ENCODE measurements at regions not wholly inside any gene's neighbourhood (a gene's known extent, or its start where the extent isn't known, plus 50 kb on each side); places are given as distances from the start of the nearest gene placed in this dataset.

DNA sequence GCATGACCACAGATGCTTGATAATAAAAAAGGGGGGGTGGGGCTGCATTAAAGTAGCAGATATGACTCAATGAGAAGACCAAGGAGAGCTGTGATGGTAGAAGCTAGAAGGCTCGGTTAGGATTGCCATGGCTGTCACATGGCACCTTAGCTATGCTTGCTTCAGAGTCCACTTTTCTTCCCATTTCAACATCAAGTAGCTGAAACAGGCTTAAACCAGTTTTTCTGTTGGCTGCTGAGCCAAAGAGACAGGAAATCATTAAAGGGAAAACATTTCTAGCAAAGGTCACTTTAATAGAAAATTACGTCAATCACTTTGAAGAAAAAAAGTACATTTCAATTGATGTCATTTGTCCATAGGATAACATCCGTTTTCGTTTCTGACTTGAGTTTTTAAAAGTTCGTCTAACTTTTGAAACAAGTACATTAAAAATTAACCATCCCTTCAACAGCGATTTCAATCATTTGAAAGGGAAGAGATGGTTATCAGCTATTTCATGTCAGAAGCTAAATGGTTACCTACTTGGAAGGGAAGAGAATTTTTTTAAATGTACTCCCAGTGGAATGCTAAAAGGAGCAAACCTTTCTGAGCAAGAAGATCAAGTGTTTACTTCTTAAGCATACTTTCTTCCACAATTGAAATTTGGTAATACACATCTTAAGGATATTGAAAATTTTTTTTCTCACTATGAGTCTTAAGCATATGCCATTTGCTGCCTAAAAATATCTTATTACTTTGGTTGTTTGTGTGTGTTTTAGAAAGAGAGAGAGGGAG, 488.1 kb upstream of the PRMT6 start:
- Mint-ChIP-seq H3K9me3 (no peaks in the 10 kb centered on the region), H3K4me1 (no peaks in the 10 kb centered on the region), H3K27ac (no peak overlapping the region), H3K27me3 (ENCODE audit: low read depth, poor library complexity) (peaks cover 9% of the 10 kb centered on the region), H3K4me3 (no peak overlapping the region), H3K36me3 (ENCODE audit: low read depth) (no peaks in the 10 kb centered on the region)
- DNase-seq: no peak
- TF ChIP-seq, protein P1, sequence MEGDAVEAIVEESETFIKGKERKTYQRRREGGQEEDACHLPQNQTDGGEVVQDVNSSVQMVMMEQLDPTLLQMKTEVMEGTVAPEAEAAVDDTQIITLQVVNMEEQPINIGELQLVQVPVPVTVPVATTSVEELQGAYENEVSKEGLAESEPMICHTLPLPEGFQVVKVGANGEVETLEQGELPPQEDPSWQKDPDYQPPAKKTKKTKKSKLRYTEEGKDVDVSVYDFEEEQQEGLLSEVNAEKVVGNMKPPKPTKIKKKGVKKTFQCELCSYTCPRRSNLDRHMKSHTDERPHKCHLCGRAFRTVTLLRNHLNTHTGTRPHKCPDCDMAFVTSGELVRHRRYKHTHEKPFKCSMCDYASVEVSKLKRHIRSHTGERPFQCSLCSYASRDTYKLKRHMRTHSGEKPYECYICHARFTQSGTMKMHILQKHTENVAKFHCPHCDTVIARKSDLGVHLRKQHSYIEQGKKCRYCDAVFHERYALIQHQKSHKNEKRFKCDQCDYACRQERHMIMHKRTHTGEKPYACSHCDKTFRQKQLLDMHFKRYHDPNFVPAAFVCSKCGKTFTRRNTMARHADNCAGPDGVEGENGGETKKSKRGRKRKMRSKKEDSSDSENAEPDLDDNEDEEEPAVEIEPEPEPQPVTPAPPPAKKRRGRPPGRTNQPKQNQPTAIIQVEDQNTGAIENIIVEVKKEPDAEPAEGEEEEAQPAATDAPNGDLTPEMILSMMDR (IDR thresholded peaks at IDR 0.05): no peak

DNA sequence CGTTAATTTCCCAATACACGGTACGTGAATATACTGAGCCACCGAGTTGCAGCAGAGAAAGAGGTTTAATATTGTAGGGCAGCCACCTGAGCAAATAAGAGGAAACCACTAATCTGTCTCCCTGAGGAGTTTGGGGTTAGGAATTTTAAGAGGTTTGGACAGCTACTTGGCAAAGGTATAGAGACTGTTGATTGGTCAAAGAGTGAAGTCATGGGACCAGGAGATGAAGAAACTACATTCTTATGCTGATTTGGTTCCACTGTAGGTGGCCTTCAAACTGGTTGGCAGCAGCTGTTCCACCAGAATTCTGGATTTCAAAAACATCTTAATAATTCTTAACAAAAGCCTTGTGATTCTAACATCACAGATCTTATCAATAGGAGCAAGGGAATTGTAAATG, 485.4 kb upstream of the PRMT6 start:
- TF ChIP-seq, protein P1 (IDR thresholded peaks at IDR 0.05): no peak
- DNase-seq: no peak
- Mint-ChIP-seq H3K9me3 (no peaks in the 10 kb centered on the region), H3K27ac (no peak overlapping the region), H3K4me3 (no peak overlapping the region), H3K27me3 (ENCODE audit: low read depth, poor library complexity) (no peaks in the 10 kb centered on the region), H3K36me3 (ENCODE audit: low read depth) (no peaks in the 10 kb centered on the region), H3K4me1 (no peaks in the 10 kb centered on the region)

DNA sequence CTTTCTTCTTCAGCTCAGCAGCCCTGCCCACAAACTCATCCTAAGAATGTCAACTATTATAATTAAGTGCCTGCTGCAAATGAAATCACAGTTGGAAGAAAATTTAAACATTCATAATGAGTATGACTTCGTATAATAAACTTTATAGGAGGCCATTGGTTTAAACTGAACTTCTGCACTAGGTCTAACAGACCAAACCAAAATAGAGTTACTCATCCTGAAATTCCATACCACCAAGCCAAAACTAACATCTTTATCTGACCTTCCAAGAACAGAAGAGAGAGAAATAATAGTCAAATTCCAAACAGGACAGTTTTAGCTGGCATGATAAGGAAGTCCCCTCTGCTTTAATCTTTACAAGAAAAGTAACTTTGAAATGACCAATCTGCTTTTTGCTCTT, 472.4 kb upstream of the PRMT6 start:
- H3K9me3 Mint-ChIP-seq: peaks cover 7% of the 10 kb centered on the region
- H3K36me3 Mint-ChIP-seq (ENCODE audit: low read depth): no peaks in the 10 kb centered on the region
- H3K27me3 Mint-ChIP-seq (ENCODE audit: low read depth, poor library complexity): peaks cover 4% of the 10 kb centered on the region
- TF ChIP-seq, protein P1 (IDR thresholded peaks at IDR 0.05): no peak
- H3K4me1 Mint-ChIP-seq: no peaks in the 10 kb centered on the region
- H3K4me3 Mint-ChIP-seq: no peak overlapping the region
- DNase-seq: no peak
- no peak overlapping the region for H3K27ac Mint-ChIP-seq

DNA sequence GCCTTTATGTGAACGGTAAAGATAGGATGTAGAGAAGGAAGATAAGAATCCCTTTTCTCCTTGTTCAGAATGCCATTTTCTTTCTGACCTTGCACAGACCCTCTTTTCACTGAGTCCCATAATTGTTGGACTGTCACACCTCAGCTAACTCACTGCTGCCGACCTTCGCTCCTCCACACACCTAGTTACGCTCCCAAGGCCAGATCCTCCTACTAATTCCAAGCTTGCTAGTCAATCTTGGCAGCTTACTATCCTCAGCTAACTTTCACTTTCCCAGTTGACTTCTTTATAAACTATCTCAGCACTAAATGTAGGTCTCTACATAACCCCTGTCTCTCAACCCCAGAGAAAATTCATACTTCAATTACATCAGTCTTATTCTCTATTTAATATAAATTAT, 471.8 kb upstream of the PRMT6 start:
- TF ChIP-seq, protein P1 (IDR thresholded peaks at IDR 0.05): no peak
- peaks cover 4% of the 10 kb centered on the region for H3K27me3 Mint-ChIP-seq (ENCODE audit: low read depth, poor library complexity)
- H3K36me3 Mint-ChIP-seq (ENCODE audit: low read depth): no peaks in the 10 kb centered on the region
- H3K9me3 Mint-ChIP-seq: peaks cover 7% of the 10 kb centered on the region
- DNase-seq: no peak
- H3K4me3 Mint-ChIP-seq: no peak overlapping the region
- H3K27ac Mint-ChIP-seq: peak overlapping the region; percentile 16
- H3K4me1 Mint-ChIP-seq: no peaks in the 10 kb centered on the region

DNA sequence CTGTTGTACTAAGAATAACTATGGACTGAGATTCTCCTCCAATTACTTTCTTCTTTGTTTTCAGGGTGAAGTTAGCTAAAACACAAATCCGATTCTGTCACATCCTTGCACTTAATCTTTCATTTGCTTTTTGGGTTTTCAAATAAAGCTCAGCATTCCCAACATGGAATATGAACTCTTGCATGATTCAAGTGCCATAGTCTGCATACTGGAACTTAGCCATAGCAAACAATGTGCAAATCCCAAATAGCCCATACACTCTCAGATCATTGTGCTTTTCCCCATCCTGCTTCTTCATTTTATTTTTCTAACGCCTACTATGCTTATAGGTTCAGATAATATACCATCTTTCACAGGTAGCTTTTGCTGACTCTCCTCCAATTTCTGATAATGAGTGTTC, 455.8 kb upstream of the PRMT6 start:
- Mint-ChIP-seq H3K36me3 (ENCODE audit: low read depth) (no peaks in the 10 kb centered on the region), H3K4me1 (no peaks in the 10 kb centered on the region), H3K27ac (no peak overlapping the region), H3K27me3 (ENCODE audit: low read depth, poor library complexity) (no peaks in the 10 kb centered on the region), H3K4me3 (no peak overlapping the region), H3K9me3 (no peaks in the 10 kb centered on the region)
- DNase-seq: no peak
- TF ChIP-seq, protein P1 (IDR thresholded peaks at IDR 0.05): no peak

DNA sequence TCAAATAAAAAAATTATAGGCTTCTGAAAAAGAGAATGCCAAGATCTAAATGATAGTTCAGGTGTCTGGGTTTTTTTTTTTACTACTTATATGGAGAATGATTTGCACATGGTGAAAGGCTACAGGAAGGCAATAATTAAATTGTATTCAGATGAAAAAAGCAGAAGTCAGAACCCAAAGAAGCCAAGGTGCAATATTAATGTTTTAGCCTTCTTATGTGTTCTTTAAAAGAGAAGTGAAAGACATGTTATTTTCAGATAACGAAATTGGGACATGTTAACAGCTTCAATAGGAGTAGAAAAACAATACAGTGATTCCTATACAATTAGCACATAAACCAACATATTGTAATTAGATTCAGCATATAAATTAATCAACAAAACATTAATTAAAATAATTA, 452.9 kb upstream of the PRMT6 start:
- DNase-seq: no peak
- H3K27me3 Mint-ChIP-seq (ENCODE audit: low read depth, poor library complexity): no peaks in the 10 kb centered on the region
- no peak overlapping the region for H3K4me3 Mint-ChIP-seq
- H3K9me3 Mint-ChIP-seq: no peaks in the 10 kb centered on the region
- TF ChIP-seq, protein P1 (IDR thresholded peaks at IDR 0.05): no peak
- no peaks in the 10 kb centered on the region for H3K4me1 Mint-ChIP-seq
- no peak overlapping the region for H3K27ac Mint-ChIP-seq
- no peaks in the 10 kb centered on the region for H3K36me3 Mint-ChIP-seq (ENCODE audit: low read depth)

Data from nephron progenitor cell (in vitro differentiated cells).